GM18498 (cell line): ENCODE measurements at regions not wholly inside any gene's neighbourhood (a gene's known extent, or its start where the extent isn't known, plus 50 kb on each side); places are given as distances from the start of the nearest gene placed in this dataset.

Experiments
- ATAC-seq: cut with Tn5 transposase; IDR thresholded peaks from one replicate; pipeline ENCODE4 v1.9.1; 2021; ENCODE audit warnings: mild to moderate bottlenecking, moderate library complexity; ENCODE audit not compliant: unreplicated experiment

GRCh38 chr1:90092441-90092840 lies 97.5 kb downstream of the ZNF326 start:
- ATAC-seq = no peak
